SU-DHL-6 (cell line): ENCODE measurements at regions not wholly inside any gene's neighbourhood (a gene's known extent, or its start where the extent isn't known, plus 50 kb on each side); places are given as distances from the start of the nearest gene placed in this dataset.

Experiments
- H2AFZ ChIP-seq: fragments of 200-600 bp; sonication (generic); 2 replicates; pipeline ENCODE4 v1.6.1; 2014; ENCODE audit warnings: low read depth, mild to moderate bottlenecking, moderate library complexity, mixed read lengths, antibody characterized with exemption, low read length; ENCODE audit not compliant: severe bottlenecking
- H3F3A ChIP-seq: fragments of 200-600 bp; shearing (Covaris generic); 2 replicates; pipeline ENCODE4 v1.6.0; 2016; ENCODE audit warnings: antibody characterized with exemption, mild to moderate bottlenecking; ENCODE audit not compliant: insufficient read depth
- H3K27ac ChIP-seq: fragments of 200-600 bp; sonication (generic); 2 replicates; pipeline ENCODE4 v1.5.1; 2016; ENCODE audit warnings: low read depth, mild to moderate bottlenecking, low read length, moderate library complexity, mixed read lengths
- H3K27me3 ChIP-seq: fragments of 200-600 bp; sonication (generic), shearing (Covaris generic); 2 replicates; pipeline ENCODE4 v1.6.0; 2014; ENCODE audit warnings: mild to moderate bottlenecking, low read length
- H3K36me3 ChIP-seq: fragments of 200-600 bp; sonication (generic); 2 replicates; pipeline ENCODE4 v1.6.1; 2014; ENCODE audit warnings: mild to moderate bottlenecking, low read length, mixed read lengths
- H3K4me2 ChIP-seq: fragments of 300-600, 200-600 bp; shearing (Covaris generic), sonication (generic); 2 replicates; pipeline ENCODE4 v1.6.0; 2014; ENCODE audit warnings: low read length, low read depth, mild to moderate bottlenecking; ENCODE audit not compliant: poor library complexity, severe bottlenecking
- H3K4me3 ChIP-seq: fragments of 200-600 bp; sonication (generic); 2 replicates; pipeline ENCODE4 v1.5.1; 2014; ENCODE audit warnings: antibody characterized with exemption, low read length, mild to moderate bottlenecking, mixed read lengths; ENCODE audit not compliant: insufficient read depth, poor library complexity, severe bottlenecking
- H3K79me2 ChIP-seq: fragments of 200-600 bp; sonication (generic); 2 replicates; pipeline ENCODE4 v1.6.1; 2014; ENCODE audit warnings: mild to moderate bottlenecking, low read length, moderate library complexity; ENCODE audit not compliant: insufficient read depth
- H3K9ac ChIP-seq: fragments of 200-600 bp; sonication (generic); 2 replicates; pipeline ENCODE4 v1.7.0; 2014; ENCODE audit warnings: mild to moderate bottlenecking, low read length
- H3K9me2 ChIP-seq: fragments of 200-600 bp; sonication (generic); replicated peaks from 2 replicates; pipeline ENCODE4 v1.6.1; 2014; ENCODE audit warnings: low read length; ENCODE audit not compliant: insufficient read depth
- H3K9me3 ChIP-seq: fragments of 200-600 bp; sonication (generic); 2 replicates; pipeline ENCODE4 v1.6.1; 2014; ENCODE audit warnings: low read length, mixed read lengths; ENCODE audit not compliant: insufficient read depth
- H4K20me1 ChIP-seq: fragments of 200-600 bp; sonication (generic); 2 replicates; pipeline ENCODE4 v1.6.1; 2014; ENCODE audit warnings: low read depth, mild to moderate bottlenecking, antibody characterized with exemption, low read length, moderate library complexity, mixed read lengths
- EZH2phosphoT487 ChIP-seq: fragments of 200-600 bp; sonication (generic), shearing (Covaris generic); conservative IDR thresholded peaks from 2 replicates; pipeline ENCODE4 v1.6.1; 2018; ENCODE audit warnings: mild to moderate bottlenecking, antibody characterized with exemption, low read length, moderate library complexity, mixed read lengths
- TF ChIP-seq, protein P1 (sequence below): fragments of 200-600 bp; sonication (generic); IDR thresholded peaks from one replicate; pipeline ENCODE4 v1.5.1; 2017; ENCODE audit warnings: antibody characterized with exemption, mild to moderate bottlenecking, low read length, moderate library complexity; ENCODE audit not compliant: insufficient read depth, poor library complexity, severe bottlenecking

DNA sequence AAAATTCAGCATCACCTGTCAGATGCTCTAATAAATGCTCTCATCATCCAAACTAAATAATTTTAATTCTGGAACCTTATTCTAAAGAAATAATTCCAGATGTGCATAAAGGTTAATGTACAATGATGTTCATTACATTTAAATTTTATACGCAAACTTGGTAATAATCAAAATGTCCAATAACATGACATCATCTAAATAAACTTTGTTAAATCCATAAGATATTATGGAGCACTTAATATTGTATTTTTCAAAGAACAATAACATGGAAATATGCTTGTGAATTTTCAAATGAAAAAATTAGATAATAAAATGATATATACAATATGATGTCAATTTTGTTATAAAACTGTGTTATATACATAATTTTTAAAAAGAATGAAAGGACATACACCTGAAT, 92.1 kb upstream of the ZCCHC13 start:
- TF ChIP-seq, protein P1, sequence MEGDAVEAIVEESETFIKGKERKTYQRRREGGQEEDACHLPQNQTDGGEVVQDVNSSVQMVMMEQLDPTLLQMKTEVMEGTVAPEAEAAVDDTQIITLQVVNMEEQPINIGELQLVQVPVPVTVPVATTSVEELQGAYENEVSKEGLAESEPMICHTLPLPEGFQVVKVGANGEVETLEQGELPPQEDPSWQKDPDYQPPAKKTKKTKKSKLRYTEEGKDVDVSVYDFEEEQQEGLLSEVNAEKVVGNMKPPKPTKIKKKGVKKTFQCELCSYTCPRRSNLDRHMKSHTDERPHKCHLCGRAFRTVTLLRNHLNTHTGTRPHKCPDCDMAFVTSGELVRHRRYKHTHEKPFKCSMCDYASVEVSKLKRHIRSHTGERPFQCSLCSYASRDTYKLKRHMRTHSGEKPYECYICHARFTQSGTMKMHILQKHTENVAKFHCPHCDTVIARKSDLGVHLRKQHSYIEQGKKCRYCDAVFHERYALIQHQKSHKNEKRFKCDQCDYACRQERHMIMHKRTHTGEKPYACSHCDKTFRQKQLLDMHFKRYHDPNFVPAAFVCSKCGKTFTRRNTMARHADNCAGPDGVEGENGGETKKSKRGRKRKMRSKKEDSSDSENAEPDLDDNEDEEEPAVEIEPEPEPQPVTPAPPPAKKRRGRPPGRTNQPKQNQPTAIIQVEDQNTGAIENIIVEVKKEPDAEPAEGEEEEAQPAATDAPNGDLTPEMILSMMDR, result no peak
- no peak for TF ChIP-seq EZH2phosphoT487
- no peak overlapping the region for H3K4me2 ChIP-seq
- H3K27ac ChIP-seq, result no peak overlapping the region
- no peaks in the 10 kb centered on the region for H4K20me1 ChIP-seq
- H3K36me3 ChIP-seq, result no peaks in the 10 kb centered on the region
- no peak overlapping the region for H3K4me3 ChIP-seq
- no peaks in the 10 kb centered on the region for H3F3A ChIP-seq
- no peaks in the 10 kb centered on the region for H3K79me2 ChIP-seq
- H3K27me3 ChIP-seq, result no peaks in the 10 kb centered on the region
- H2AFZ ChIP-seq, result no peak overlapping the region
- H3K9ac ChIP-seq, result no peak overlapping the region
- no peaks in the 10 kb centered on the region for H3K9me2 ChIP-seq
- H3K9me3 ChIP-seq, result no peaks in the 10 kb centered on the region

DNA sequence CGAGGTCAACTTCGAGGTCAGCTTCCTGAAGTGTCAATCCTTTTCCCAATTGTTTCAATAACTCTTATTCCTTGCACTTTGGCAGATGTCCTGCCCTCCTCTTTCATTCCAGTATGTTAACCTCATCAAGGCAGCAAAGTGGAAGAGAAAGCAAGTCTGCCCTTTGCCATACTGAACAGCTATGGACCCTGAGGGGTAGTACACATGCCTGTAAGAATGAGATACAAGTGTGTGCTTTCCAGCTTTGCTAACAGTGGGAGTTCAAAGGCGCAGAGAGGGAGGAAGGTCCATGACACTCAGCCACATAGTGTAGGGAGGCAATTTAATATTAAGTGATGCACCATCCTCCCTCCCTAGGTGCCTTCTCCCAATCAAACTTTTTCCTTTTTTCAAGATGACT, 96.4 kb upstream of the ZCCHC13 start:
- Histone ChIP-seq H3K4me2 (no peak overlapping the region), H3K9me2 (no peaks in the 10 kb centered on the region), H3K9ac (no peak overlapping the region), H3K9me3 (no peaks in the 10 kb centered on the region), H4K20me1 (no peaks in the 10 kb centered on the region), H3K27me3 (no peaks in the 10 kb centered on the region), H2AFZ (no peak overlapping the region), H3F3A (no peaks in the 10 kb centered on the region), H3K36me3 (no peaks in the 10 kb centered on the region), H3K4me3 (no peak overlapping the region), H3K27ac (no peak overlapping the region), H3K79me2 (no peaks in the 10 kb centered on the region)
- TF ChIP-seq, protein P1, result no peak
- TF ChIP-seq EZH2phosphoT487, result no peak

DNA sequence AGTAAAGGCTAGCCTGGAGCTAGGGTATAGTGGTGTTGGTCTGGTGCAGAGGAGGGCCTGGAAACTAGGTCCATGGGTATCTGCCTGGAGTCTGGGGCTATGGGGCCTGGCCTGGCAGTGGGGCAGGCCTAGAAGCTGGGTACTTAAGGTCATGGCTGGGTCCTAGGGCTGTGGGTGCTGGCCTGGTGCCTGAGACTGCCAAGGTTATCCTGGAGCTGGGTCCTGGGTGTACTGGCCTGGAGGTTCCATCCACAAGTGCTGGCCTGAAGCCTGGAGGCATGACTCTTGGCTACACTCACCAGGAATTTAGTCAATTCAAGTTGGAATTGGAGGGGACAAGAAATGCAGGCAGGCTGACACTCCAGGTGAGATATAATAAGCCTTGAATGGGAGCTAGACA, 108.4 kb upstream of the ZCCHC13 start:
- Histone ChIP-seq H2AFZ (no peak overlapping the region), H3K9me3 (no peaks in the 10 kb centered on the region), H3K27me3 (no peaks in the 10 kb centered on the region), H3K79me2 (no peaks in the 10 kb centered on the region), H3K9ac (no peak overlapping the region), H3F3A (no peaks in the 10 kb centered on the region), H3K9me2 (no peaks in the 10 kb centered on the region), H4K20me1 (no peaks in the 10 kb centered on the region), H3K36me3 (no peaks in the 10 kb centered on the region), H3K27ac (no peak overlapping the region), H3K4me2 (no peak overlapping the region), H3K4me3 (no peak overlapping the region)
- TF ChIP-seq EZH2phosphoT487, result no peak
- TF ChIP-seq, protein P1, result no peak

DNA sequence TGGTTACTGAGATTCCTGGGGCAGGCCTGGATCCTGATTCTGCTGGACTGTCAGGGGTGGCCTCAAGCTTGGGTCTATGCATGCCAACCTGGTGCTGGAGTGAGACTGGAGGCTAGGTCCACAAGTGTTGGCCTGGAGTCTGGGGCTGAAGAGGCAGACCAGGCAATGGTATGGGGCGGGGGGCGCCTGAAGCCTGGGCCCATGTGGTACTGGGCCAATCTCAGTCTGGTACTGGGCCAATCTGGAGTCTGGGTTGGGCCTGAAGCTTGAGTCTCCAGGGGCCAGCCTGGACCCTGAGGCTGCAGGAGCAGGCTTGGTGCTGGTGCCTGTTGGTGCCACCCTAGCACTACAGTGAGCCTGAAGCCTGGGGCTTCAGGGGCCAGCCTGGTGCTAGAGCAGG, 108.9 kb upstream of the ZCCHC13 start:
- H3K4me3 ChIP-seq, result no peak overlapping the region
- H3K36me3 ChIP-seq, result no peaks in the 10 kb centered on the region
- H3K9me3 ChIP-seq, result no peaks in the 10 kb centered on the region
- H3K4me2 ChIP-seq, result no peak overlapping the region
- no peak overlapping the region for H3K27ac ChIP-seq
- H3F3A ChIP-seq, result no peaks in the 10 kb centered on the region
- H4K20me1 ChIP-seq, result no peaks in the 10 kb centered on the region
- no peaks in the 10 kb centered on the region for H3K79me2 ChIP-seq
- no peak overlapping the region for H3K9ac ChIP-seq
- TF ChIP-seq, protein P1, result no peak
- no peak for TF ChIP-seq EZH2phosphoT487
- no peak overlapping the region for H2AFZ ChIP-seq
- no peaks in the 10 kb centered on the region for H3K27me3 ChIP-seq
- no peaks in the 10 kb centered on the region for H3K9me2 ChIP-seq
